HepG2 (cell line): ENCODE measurements at regions not wholly inside any gene's neighbourhood (a gene's known extent, or its start where the extent isn't known, plus 50 kb on each side); places are given as distances from the start of the nearest gene placed in this dataset.

Source experiments
- ATAC-seq: fragments of 200-7000 bp; cut with Tn5 transposase; 3 replicates; pipeline ENCODE4 v1.9.1; 2020; ENCODE audit warnings: mild to moderate bottlenecking, moderate library complexity
- BruUV-seq: library from RNA; stranded (reverse); fragments of 400-500 nt; replicated peaks from 2 replicates; lab custom pipeline; 2021; lab: Mats Ljungman, UMichigan
- CTCF ChIA-PET: fragments of 300-600 bp; formaldehyde crosslinking; extraction: SDS; loops from one replicate; lab custom pipeline; 2021; ENCODE audit warnings: low total read pairs, inconsistent platforms, low intra/inter-chr PET ratio; lab: Yijun Ruan, JAX
- POLR2A ChIA-PET: fragments of 350-600 bp; sonication (Branson Sonifier 250); formaldehyde crosslinking; loops from one replicate; lab custom pipeline; 2020; ENCODE audit warnings: antibody characterized with exemption, inconsistent platforms; lab: Yijun Ruan, JAX
- DNase-seq: peaks from one replicate; pipeline ENCODE4 v3.0.0-alpha.2; 2015; ENCODE audit warnings: low spot score
- FAIRE-seq: peaks from 3 replicates; lab custom pipeline; 2011; peaks lifted over from hg19 to GRCh38; lab: Jason Lieb, UNC
- H2AFZ ChIP-seq: one replicate; pipeline ENCODE4 v1.6.1; 2011; ENCODE audit warnings: low read length, inconsistent platforms
- H3K27ac ChIP-seq: fragments of 300-600 bp; 3 replicates; pipeline ENCODE4 v1.8.0; 2011; ENCODE audit warnings: mixed run types, mild to moderate bottlenecking, mixed read lengths, low read length, inconsistent platforms; ENCODE audit not compliant: insufficient read depth; ENCODE audit errors: extremely low read length
- H3K27me3 ChIP-seq, 2 experiments: fragments of 200-600 bp in 1 of 2; 2 replicates in 1 of 2; 3 replicates in 1 of 2; pipeline versions ENCODE4 v1.6.0 to v1.8.0; 2011; ENCODE audit warnings: low read length in 2 of 2, mild to moderate bottlenecking in 2 of 2, moderate library complexity in 2 of 2, inconsistent platforms in 1 of 2; ENCODE audit not compliant: insufficient read depth in 2 of 2, control insufficient read depth in 1 of 2
- H3K36me3 ChIP-seq, 2 experiments: fragments of 200-600 bp in 1 of 2; replicated peaks in 1 of 2; 2 replicates in 1 of 2; 3 replicates in 1 of 2; pipeline versions ENCODE4 v1.5.1 to v1.8.0; 2011; ENCODE audit warnings: low read length in 2 of 2, inconsistent platforms in 1 of 2; ENCODE audit not compliant: insufficient read depth in 2 of 2, control insufficient read depth in 1 of 2
- H3K4me1 ChIP-seq: 2 replicates; pipeline ENCODE4 v1.5.1; 2012; ENCODE audit warnings: low read length, inconsistent platforms; ENCODE audit not compliant: insufficient read depth
- H3K4me2 ChIP-seq: 2 replicates; pipeline ENCODE4 v1.6.0; 2011; ENCODE audit warnings: low read depth, low read length, inconsistent platforms
- H3K4me3 ChIP-seq, 3 experiments: fragments of 200-600 bp in 1 of 3; sonication (generic), shearing (Covaris generic) in 1 of 3; replicated peaks in 1 of 3; 2 replicates each; pipeline ENCODE4 v1.5.1; 2011 to 2016; ENCODE audit warnings: low read length in 3 of 3, inconsistent platforms in 2 of 3, low read depth in 2 of 3, mild to moderate bottlenecking in 2 of 3, control low read depth in 1 of 3, mixed read lengths in 1 of 3; ENCODE audit not compliant: insufficient read depth in 1 of 3
- H3K79me2 ChIP-seq: one replicate; pipeline ENCODE4 v1.6.1; 2011; ENCODE audit warnings: low read length, inconsistent platforms; ENCODE audit not compliant: insufficient read depth
- H3K9ac ChIP-seq: 2 replicates; pipeline ENCODE4 v1.6.0; 2011; ENCODE audit warnings: mild to moderate bottlenecking, low read depth, low read length, inconsistent platforms; ENCODE audit not compliant: insufficient read depth
- H3K9me3 ChIP-seq: 2 replicates; pipeline ENCODE4 v1.5.1; 2012; ENCODE audit warnings: mild to moderate bottlenecking, low read length
- H4K20me1 ChIP-seq: 2 replicates; pipeline ENCODE4 v1.6.0; 2011; ENCODE audit warnings: inconsistent platforms, mild to moderate bottlenecking, low read length, moderate library complexity; ENCODE audit not compliant: insufficient read depth
- ARID3A ChIP-seq: IDR thresholded peaks from 2 replicates; pipeline ENCODE4 v1.6.1; 2012; ENCODE audit warnings: low read depth, low read length, improper control_type of control experiment
- ARID5B ChIP-seq: IDR thresholded peaks from 2 replicates; pipeline ENCODE4 v1.4.0; 2020; ENCODE audit warnings: mild to moderate bottlenecking, missing genetic modification reagents
- FOXO1 ChIP-seq: sonication (generic); formaldehyde crosslinking; IDR thresholded peaks from 2 replicates; pipeline ENCODE4 v1.4.0; 2020; ENCODE audit warnings: missing genetic modification reagents
- FOXO4 ChIP-seq: sonication (generic); formaldehyde crosslinking; conservative IDR thresholded peaks from 2 replicates; pipeline ENCODE4 v1.8.1; 2023; ENCODE audit warnings: missing genetic modification reagents
- LCORL ChIP-seq, 2 experiments: fragments of 450-650 bp in 1 of 2; sonication (generic) in 1 of 2; formaldehyde crosslinking in 1 of 2; IDR thresholded peaks; 2 replicates each; pipeline versions ENCODE4 v1.5.0 to v1.6.1; 2017 to 2020; ENCODE audit warnings: antibody characterized with exemption in 1 of 2, missing genetic modification reagents in 1 of 2
- MATR3 ChIP-seq: sonication (generic); formaldehyde crosslinking; IDR thresholded peaks from 2 replicates; pipeline ENCODE4 v1.4.0; 2020; ENCODE audit warnings: missing genetic modification reagents
- SIX1 ChIP-seq: sonication (generic); formaldehyde crosslinking; IDR thresholded peaks from 2 replicates; pipeline ENCODE4 v1.4.0; 2020; ENCODE audit warnings: missing genetic modification reagents, borderline replicate concordance
- SKI ChIP-seq: fragments of 450-650 bp; IDR thresholded peaks from one replicate; pipeline ENCODE4 v1.6.1; 2018; ENCODE audit warnings: mild to moderate bottlenecking; ENCODE audit not compliant: partially characterized antibody
- ZNF274 ChIP-seq: sonication (generic); formaldehyde crosslinking; IDR thresholded peaks from 2 replicates; pipeline ENCODE4 v1.5.1; 2020; ENCODE audit warnings: mild to moderate bottlenecking, missing genetic modification reagents
- ZNF281 ChIP-seq: sonication (generic); formaldehyde crosslinking; IDR thresholded peaks from 2 replicates; pipeline ENCODE4 v1.4.0; 2020; ENCODE audit warnings: missing genetic modification reagents, borderline replicate concordance
- ZNF362 ChIP-seq: sonication (generic); formaldehyde crosslinking; IDR thresholded peaks from 2 replicates; pipeline ENCODE4 v1.4.0; 2020; ENCODE audit warnings: missing genetic modification reagents, mild to moderate bottlenecking, borderline replicate concordance
- ZSCAN9 ChIP-seq: IDR thresholded peaks from 2 replicates; pipeline ENCODE4 v1.6.1; 2016; ENCODE audit warnings: borderline replicate concordance
- WGBS: methylation state at CpG from one replicate; pipeline ENCODE4 v1.1.6; 2017; ENCODE audit warnings: low lambda C conversion rate; 5-methylcytosine and 5-hydroxymethylcytosine counted together
- in situ Hi-C: cut with HindIII; loops from 2 replicates; pipeline ENCODE4 v1.10.0; 2017; ENCODE audit warnings: low pct_unique_long_range_greater_than_20kb; ENCODE audit not compliant: extremely low pct_ligation_motif_present
- intact Hi-C: fragments of 100-400 bp; cut with micrococcal nuclease; formaldehyde crosslinking; loops from one replicate; pipeline ENCODE4 v1.10.0; 2022; ENCODE audit not compliant: unreplicated experiment

GRCh38 chr12:115519359-115519758, 758.1 kb downstream of the MED13L start:
- Histone ChIP-seq H3K4me2 (no peak overlapping the region), H3K79me2 (no peaks in the 10 kb centered on the region), H2AFZ (no peak overlapping the region), H3K27ac (no peak overlapping the region), H3K4me3 (no peak overlapping the region), H3K27me3 (peaks cover 0 to 15% of the 10 kb centered on the region in 2 experiments; a peak in 3 of 5 replicates), H3K9me3 (peaks cover 9% of the 10 kb centered on the region; the same call in 1 of the 2 replicates), H4K20me1 (no peaks in the 10 kb centered on the region), H3K36me3 (no peaks in the 10 kb centered on the region), H3K4me1 (no peaks in the 10 kb centered on the region), H3K9ac (no peak overlapping the region)
- DNase-seq, result no peak
- in situ Hi-C loops (no loop called here), intact Hi-C loops (no loop called here)
- ChIA-PET CTCF (no interaction called here), POLR2A (no interaction called here)
- FAIRE-seq, result no peak
- ATAC-seq, result no peak
- no TSS peak for BruUV-seq
- 11% methylated on average over 1 of the region's 1 CpG for WGBS
- TF ChIP-seq ZNF274 (CRISPR knock-in tag), result no peak
- TF ChIP-seq ARID3A, result no peak
- TF ChIP-seq ARID5B (CRISPR knock-in tag), result no peak
- TF ChIP-seq FOXO4 (CRISPR knock-in tag), result no peak
- TF ChIP-seq SKI, result no peak
- no peak for TF ChIP-seq ZNF281
- TF ChIP-seq SIX1 (CRISPR knock-in tag), result no peak
- TF ChIP-seq FOXO1, result no peak
- TF ChIP-seq MATR3 (CRISPR knock-in tag), result no peak
- no peak for TF ChIP-seq LCORL (IDR thresholded peaks at IDR 0.05)
- no peak for TF ChIP-seq LCORL (CRISPR knock-in tag; IDR thresholded peaks at IDR 0.05)
- TF ChIP-seq ZSCAN9, result no peak
- no peak for TF ChIP-seq ZNF362 (CRISPR knock-in tag)
